Esophagus muscularis mucosa (tissue), 4 donors: ENCODE measurements at regions not wholly inside any gene's neighbourhood (a gene's known extent, or its start where the extent isn't known, plus 50 kb on each side); places are given as distances from the start of the nearest gene placed in this dataset.

ENCODE experiments used
- EP300 ChIP-seq: sonication (generic); formaldehyde crosslinking; IDR thresholded peaks from one replicate; pipeline ENCODE4 v1.6.1; 2017; ENCODE audit warnings: antibody characterized with exemption
- POLR2A ChIP-seq: fragments of 450-650 bp; IDR thresholded peaks from one replicate; pipeline ENCODE4 v1.6.1; 2017; ENCODE audit warnings: antibody characterized with exemption, moderate library complexity, mild to moderate bottlenecking, low read depth
- POLR2AphosphoS5 ChIP-seq, 2 donors: sonication (generic); formaldehyde crosslinking; IDR thresholded peaks; one replicate each; pipeline ENCODE4 v1.6.1; 2017; ENCODE audit warnings: antibody characterized with exemption in 2 of 2
- TF ChIP-seq, protein P1 (sequence below), 3 experiments: fragments of 200-600 bp in 2 of 3; fragments of 450-650 bp in 1 of 3; sonication (generic) in 2 of 3; IDR thresholded peaks; one replicate each; pipeline ENCODE4 v1.5.1; 2017 to 2019; ENCODE audit warnings: antibody characterized with exemption in 3 of 3, mild to moderate bottlenecking in 2 of 3, moderate library complexity in 1 of 3

DNA sequence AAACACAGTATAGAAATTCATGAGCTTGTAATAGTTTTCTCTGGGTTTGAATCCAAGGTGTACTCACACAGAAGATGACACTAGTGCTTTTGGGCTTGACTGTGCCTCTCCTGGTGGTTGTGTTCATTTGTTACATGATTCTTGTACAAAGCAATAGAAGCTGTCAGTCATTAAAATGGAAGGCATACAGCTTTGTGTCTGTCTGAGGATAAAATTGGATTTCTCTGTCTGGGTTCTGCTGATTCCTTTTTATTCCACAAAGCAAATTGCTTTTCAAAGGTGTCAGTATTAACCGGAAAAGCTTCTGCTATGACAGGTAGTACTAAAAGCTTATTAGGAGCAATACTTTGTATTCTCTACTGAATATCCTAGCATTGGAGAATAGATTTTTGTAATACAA, 361.2 kb downstream of the SLC6A15 start:
- TF ChIP-seq, protein P1, sequence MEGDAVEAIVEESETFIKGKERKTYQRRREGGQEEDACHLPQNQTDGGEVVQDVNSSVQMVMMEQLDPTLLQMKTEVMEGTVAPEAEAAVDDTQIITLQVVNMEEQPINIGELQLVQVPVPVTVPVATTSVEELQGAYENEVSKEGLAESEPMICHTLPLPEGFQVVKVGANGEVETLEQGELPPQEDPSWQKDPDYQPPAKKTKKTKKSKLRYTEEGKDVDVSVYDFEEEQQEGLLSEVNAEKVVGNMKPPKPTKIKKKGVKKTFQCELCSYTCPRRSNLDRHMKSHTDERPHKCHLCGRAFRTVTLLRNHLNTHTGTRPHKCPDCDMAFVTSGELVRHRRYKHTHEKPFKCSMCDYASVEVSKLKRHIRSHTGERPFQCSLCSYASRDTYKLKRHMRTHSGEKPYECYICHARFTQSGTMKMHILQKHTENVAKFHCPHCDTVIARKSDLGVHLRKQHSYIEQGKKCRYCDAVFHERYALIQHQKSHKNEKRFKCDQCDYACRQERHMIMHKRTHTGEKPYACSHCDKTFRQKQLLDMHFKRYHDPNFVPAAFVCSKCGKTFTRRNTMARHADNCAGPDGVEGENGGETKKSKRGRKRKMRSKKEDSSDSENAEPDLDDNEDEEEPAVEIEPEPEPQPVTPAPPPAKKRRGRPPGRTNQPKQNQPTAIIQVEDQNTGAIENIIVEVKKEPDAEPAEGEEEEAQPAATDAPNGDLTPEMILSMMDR (IDR thresholded peaks at IDR 0.05): no peak
- TF ChIP-seq POLR2A (no peak), EP300 (no peak), POLR2AphosphoS5 (IDR thresholded peaks at IDR 0.05) (no peak)
